Testis (tissue), 2 donors: ENCODE measurements at regions not wholly inside any gene's neighbourhood (a gene's known extent, or its start where the extent isn't known, plus 50 kb on each side); places are given as distances from the start of the nearest gene placed in this dataset.

Experiments
- DNase-seq: peaks from one replicate; pipeline ENCODE4 v3.0.0-alpha.2; 2019
- H3K27ac ChIP-seq, 2 donors: fragments of 200-600 bp; sonication (generic); one replicate each; pipeline ENCODE4 v1.5.1; 2019
- H3K27me3 ChIP-seq: fragments of 200-600 bp; sonication (generic); one replicate; pipeline ENCODE4 v1.5.1; 2019
- H3K36me3 ChIP-seq: fragments of 200-600 bp; sonication (generic); one replicate; pipeline ENCODE4 v1.5.1; 2017; ENCODE audit warnings: low read depth; ENCODE audit errors: missing control alignments
- H3K4me1 ChIP-seq: fragments of 200-600 bp; sonication (generic); one replicate; pipeline ENCODE4 v1.5.1; 2019
- H3K4me3 ChIP-seq, 2 donors: fragments of 200-600 bp; sonication (generic); one replicate each; pipeline ENCODE4 v1.5.1; 2017 to 2019
- H3K9me3 ChIP-seq: fragments of 200-600 bp; sonication (generic); one replicate; pipeline ENCODE4 v1.5.1; 2017
- CTCF ChIP-seq, 3 experiments: fragments of 450-650 bp in 2 of 3; fragments of 200-600 bp in 1 of 3; sonication (generic) in 1 of 3; IDR thresholded peaks; one replicate each; pipeline ENCODE4 v1.5.1; 2016 to 2019; ENCODE audit warnings: antibody characterized with exemption in 3 of 3, mild to moderate bottlenecking in 2 of 3, moderate library complexity in 1 of 3
- POLR2A ChIP-seq: fragments of 450-650 bp; IDR thresholded peaks from one replicate; pipeline ENCODE4 v1.6.1; 2017; ENCODE audit warnings: antibody characterized with exemption, mild to moderate bottlenecking, moderate library complexity
- WGBS, 2 donors: methylation state at CpG; one replicate each; pipeline ENCODE4 v1.1.5; 2018; 5-methylcytosine and 5-hydroxymethylcytosine counted together
- intact Hi-C: fragments of 100-400 bp; cut with DNase I; formaldehyde crosslinking; loops from one replicate; pipeline ENCODE4 v1.15.1; 2023; ENCODE audit warnings: low total_unique reads

GRCh38 chr10:130301021-130301892, 165.1 kb downstream of the GLRX3 start:
- DNase-seq, result peak; percentile 80
- H3K27me3 ChIP-seq, result no peaks in the 10 kb centered on the region
- 18 to 39% methylated on average over 7 to 54 of the region's 54 CpGs for WGBS, 2 donors
- TF ChIP-seq CTCF (IDR thresholded peaks at IDR 0.05) (no peak), POLR2A (no peak)
- intact Hi-C loops, result no loop called here
- H3K9me3 ChIP-seq, result no peaks in the 10 kb centered on the region
- H3K27ac ChIP-seq, result peak overlapping the region; percentile 71 to 79
- H3K4me3 ChIP-seq, result peak overlapping the region; percentile 56 to 63
- H3K36me3 ChIP-seq, result no peaks in the 10 kb centered on the region
- no peaks in the 10 kb centered on the region for H3K4me1 ChIP-seq

- intact Hi-C loops, result no loop called here
- H3K27ac ChIP-seq, result no peak overlapping the region
- H3K9me3 ChIP-seq, result no peaks in the 10 kb centered on the region
- TF ChIP-seq POLR2A, result no peak
- TF ChIP-seq CTCF (IDR thresholded peaks at IDR 0.05), result no peak
- no peaks in the 10 kb centered on the region for H3K36me3 ChIP-seq
- no peak for DNase-seq
- WGBS, 2 donors, result 93% methylated on average over 7 of the region's 7 CpGs; no CpG with 5 or more reads in 1 of the 2 donors
- H3K4me3 ChIP-seq, result no peak overlapping the region
- H3K4me1 ChIP-seq, result no peaks in the 10 kb centered on the region
- H3K27me3 ChIP-seq, result no peaks in the 10 kb centered on the region
Observed at GRCh38 chr10:130326954-130327353, 190.8 kb downstream of the GLRX3 start.

- Histone ChIP-seq H3K4me1 (no peaks in the 10 kb centered on the region), H3K9me3 (no peaks in the 10 kb centered on the region), H3K27me3 (no peaks in the 10 kb centered on the region), H3K4me3 (no peak overlapping the region), H3K27ac (no peak overlapping the region), H3K36me3 (no peaks in the 10 kb centered on the region)
- DNase-seq, result no peak
- WGBS, 2 donors, result 83 to 89% methylated on average over 6 of the region's 6 CpGs
- intact Hi-C loops, result no loop called here
- no peak for TF ChIP-seq POLR2A
- TF ChIP-seq CTCF (IDR thresholded peaks at IDR 0.05), result no peak
Observed at GRCh38 chr10:130329792-130330191, 193.6 kb downstream of the GLRX3 start.

GRCh38 chr10:130333185-130333584, 197.0 kb downstream of the GLRX3 start:
- H3K27me3 ChIP-seq, result no peaks in the 10 kb centered on the region
- H3K9me3 ChIP-seq, result no peaks in the 10 kb centered on the region
- no peak for DNase-seq
- H3K4me3 ChIP-seq, result no peak overlapping the region
- no peaks in the 10 kb centered on the region for H3K4me1 ChIP-seq
- no peak for TF ChIP-seq POLR2A
- TF ChIP-seq CTCF (IDR thresholded peaks at IDR 0.05), result no peak
- intact Hi-C loops, result no loop called here
- no peaks in the 10 kb centered on the region for H3K36me3 ChIP-seq
- H3K27ac ChIP-seq, result no peak overlapping the region
- 30 to 35% methylated on average over 2 of the region's 2 CpGs for WGBS, 2 donors

GRCh38 chr10:130335336-130335735, 199.1 kb downstream of the GLRX3 start:
- H3K4me3 ChIP-seq, result no peak overlapping the region
- intact Hi-C loops, result no loop called here
- 84 to 86% methylated on average over 10 of the region's 10 CpGs for WGBS, 2 donors

More at GRCh38 chr10:130335336-130335735, 199.1 kb downstream of the GLRX3 start:
- DNase-seq, result no peak
- H3K4me1 ChIP-seq, result no peaks in the 10 kb centered on the region
- TF ChIP-seq CTCF (IDR thresholded peaks at IDR 0.05), result no peak
- no peak for TF ChIP-seq POLR2A
- H3K27me3 ChIP-seq, result no peaks in the 10 kb centered on the region
- H3K9me3 ChIP-seq, result no peaks in the 10 kb centered on the region
- no peaks in the 10 kb centered on the region for H3K36me3 ChIP-seq
- H3K27ac ChIP-seq, result no peak overlapping the region
